ENCODE measurements at regions not wholly inside any gene's neighbourhood (a gene's known extent, or its start where the extent isn't known, plus 50 kb on each side); places are given as distances from the start of the nearest gene placed in this dataset.
"Not testable (repeated sequence)": the region's sequence is repeated elsewhere in the genome, so short reads cannot be mapped to it uniquely, and the experiment has no call there.

- Histone ChIP-seq H3K36me3 (ENCODE audit: control insufficient read depth, insufficient read depth, low read length) (no peaks in the 10 kb centered on the region), H3K4me3 (ENCODE audit: low read length) (no peak overlapping the region), H3K27ac (ENCODE audit: low read depth, low read length) (no peak overlapping the region), H3K9me3 (ENCODE audit: control insufficient read depth, low read length) (no peaks in the 10 kb centered on the region), H3K27me3 (ENCODE audit: control insufficient read depth, insufficient read depth, low read length, poor library complexity, severe bottlenecking) (no peaks in the 10 kb centered on the region), H3K4me1 (ENCODE audit: control insufficient read depth, insufficient read depth, low read length) (no peaks in the 10 kb centered on the region), H3K9ac (ENCODE audit: extremely low read depth, low read length, poor library complexity, severe bottlenecking) (no peak overlapping the region)
- WGBS, 2 experiments (ENCODE audit: insufficient coverage in 1 of 2, insufficient read length in 1 of 2): 73% methylated on average over 3 of the region's 3 CpGs
- no peak for TF ChIP-seq CTCF (conservative IDR thresholded peaks at IDR 0.05)
- Mint-ChIP-seq H3K4me3 (no peak overlapping the region), H3K4me1 (no peaks in the 10 kb centered on the region), H3K27ac (no peak overlapping the region), H3K27me3 (ENCODE audit: insufficient read depth) (peaks cover 12% of the 10 kb centered on the region), H3K9me3 (peaks cover 12% of the 10 kb centered on the region), H3K36me3 (ENCODE audit: low read depth) (no peaks in the 10 kb centered on the region)
- no peak for DNase-seq
These were observed 91.4 kb downstream of the SAMD9 start for GRCh38 chr7:93026425-93026824.

GRCh38 chr7:93025389-93025788, 92.4 kb downstream of the SAMD9 start:
- peaks cover 10% of the 10 kb centered on the region for H3K9me3 Mint-ChIP-seq
- 88 to 94% methylated on average over 2 of the region's 2 CpGs for WGBS, 2 experiments (ENCODE audit: insufficient coverage in 1 of 2, insufficient read length in 1 of 2)
- H3K27ac Mint-ChIP-seq: no peak overlapping the region
- DNase-seq: no peak
- H3K4me1 Mint-ChIP-seq: no peaks in the 10 kb centered on the region
- Histone ChIP-seq H3K9me3 (ENCODE audit: control insufficient read depth, low read length) (no peaks in the 10 kb centered on the region), H3K9ac (ENCODE audit: extremely low read depth, low read length, poor library complexity, severe bottlenecking) (no peak overlapping the region), H3K27ac (ENCODE audit: low read depth, low read length) (no peak overlapping the region), H3K27me3 (ENCODE audit: control insufficient read depth, insufficient read depth, low read length, poor library complexity, severe bottlenecking) (no peaks in the 10 kb centered on the region), H3K4me1 (ENCODE audit: control insufficient read depth, insufficient read depth, low read length) (no peaks in the 10 kb centered on the region), H3K36me3 (ENCODE audit: control insufficient read depth, insufficient read depth, low read length) (no peaks in the 10 kb centered on the region), H3K4me3 (ENCODE audit: low read length) (no peak overlapping the region)
- H3K36me3 Mint-ChIP-seq (ENCODE audit: low read depth): no peaks in the 10 kb centered on the region
- TF ChIP-seq CTCF (conservative IDR thresholded peaks at IDR 0.05): no peak
- peaks cover 13% of the 10 kb centered on the region for H3K27me3 Mint-ChIP-seq (ENCODE audit: insufficient read depth)
- H3K4me3 Mint-ChIP-seq: no peak overlapping the region

- not testable (repeated sequence) for H3K4me3 ChIP-seq (ENCODE audit: low read length); H3K27me3 ChIP-seq (ENCODE audit: control insufficient read depth, insufficient read depth, low read length, poor library complexity, severe bottlenecking); H3K4me1 ChIP-seq (ENCODE audit: control insufficient read depth, insufficient read depth, low read length); DNase-seq; H3K9ac ChIP-seq (ENCODE audit: extremely low read depth, low read length, poor library complexity, severe bottlenecking); H3K9me3 ChIP-seq (ENCODE audit: control insufficient read depth, low read length); H3K4me1 Mint-ChIP-seq; H3K27ac Mint-ChIP-seq; H3K4me3 Mint-ChIP-seq; H3K36me3 Mint-ChIP-seq (ENCODE audit: low read depth); H3K27ac ChIP-seq (ENCODE audit: low read depth, low read length); H3K9me3 Mint-ChIP-seq; H3K36me3 ChIP-seq (ENCODE audit: control insufficient read depth, insufficient read depth, low read length)
- WGBS, 2 experiments (ENCODE audit: insufficient coverage in 1 of 2, insufficient read length in 1 of 2): 90 to 93% methylated on average over 4 to 6 of the region's 6 CpGs
- H3K27me3 Mint-ChIP-seq (ENCODE audit: insufficient read depth): peaks cover 16% of the 10 kb centered on the region
These were observed 94.8 kb downstream of the SAMD9 start for GRCh38 chr7:93022931-93023478.

GRCh38 chr7:93021748-93022147, 96.0 kb downstream of the SAMD9 start:
- Histone ChIP-seq H3K4me1 (ENCODE audit: control insufficient read depth, insufficient read depth, low read length) (no peaks in the 10 kb centered on the region), H3K9ac (ENCODE audit: extremely low read depth, low read length, poor library complexity, severe bottlenecking) (no peak overlapping the region), H3K27me3 (ENCODE audit: control insufficient read depth, insufficient read depth, low read length, poor library complexity, severe bottlenecking) (no peaks in the 10 kb centered on the region), H3K4me3 (ENCODE audit: low read length) (no peak overlapping the region), H3K27ac (ENCODE audit: low read depth, low read length) (no peak overlapping the region), H3K9me3 (ENCODE audit: control insufficient read depth, low read length) (no peaks in the 10 kb centered on the region), H3K36me3 (ENCODE audit: control insufficient read depth, insufficient read depth, low read length) (no peaks in the 10 kb centered on the region)
- DNase-seq: no peak
- Mint-ChIP-seq H3K27me3 (ENCODE audit: insufficient read depth) (peaks cover 22% of the 10 kb centered on the region), H3K4me1 (no peaks in the 10 kb centered on the region), H3K4me3 (no peak overlapping the region), H3K36me3 (ENCODE audit: low read depth) (no peaks in the 10 kb centered on the region), H3K9me3 (peaks cover 10% of the 10 kb centered on the region), H3K27ac (no peak overlapping the region)
- no peak for TF ChIP-seq CTCF (conservative IDR thresholded peaks at IDR 0.05)
- 76% methylated on average over 2 of the region's 2 CpGs; no CpG with 5 or more reads in 1 of the 2 experiments for WGBS, 2 experiments (ENCODE audit: insufficient coverage in 1 of 2, insufficient read length in 1 of 2)

Data from endodermal cell (in vitro differentiated cells).